ENCODE measurements at regions not wholly inside any gene's neighbourhood (a gene's known extent, or its start where the extent isn't known, plus 50 kb on each side); places are given as distances from the start of the nearest gene placed in this dataset.
"Not testable (repeated sequence)": the region's sequence is repeated elsewhere in the genome, so short reads cannot be mapped to it uniquely, and the experiment has no call there.

DNA sequence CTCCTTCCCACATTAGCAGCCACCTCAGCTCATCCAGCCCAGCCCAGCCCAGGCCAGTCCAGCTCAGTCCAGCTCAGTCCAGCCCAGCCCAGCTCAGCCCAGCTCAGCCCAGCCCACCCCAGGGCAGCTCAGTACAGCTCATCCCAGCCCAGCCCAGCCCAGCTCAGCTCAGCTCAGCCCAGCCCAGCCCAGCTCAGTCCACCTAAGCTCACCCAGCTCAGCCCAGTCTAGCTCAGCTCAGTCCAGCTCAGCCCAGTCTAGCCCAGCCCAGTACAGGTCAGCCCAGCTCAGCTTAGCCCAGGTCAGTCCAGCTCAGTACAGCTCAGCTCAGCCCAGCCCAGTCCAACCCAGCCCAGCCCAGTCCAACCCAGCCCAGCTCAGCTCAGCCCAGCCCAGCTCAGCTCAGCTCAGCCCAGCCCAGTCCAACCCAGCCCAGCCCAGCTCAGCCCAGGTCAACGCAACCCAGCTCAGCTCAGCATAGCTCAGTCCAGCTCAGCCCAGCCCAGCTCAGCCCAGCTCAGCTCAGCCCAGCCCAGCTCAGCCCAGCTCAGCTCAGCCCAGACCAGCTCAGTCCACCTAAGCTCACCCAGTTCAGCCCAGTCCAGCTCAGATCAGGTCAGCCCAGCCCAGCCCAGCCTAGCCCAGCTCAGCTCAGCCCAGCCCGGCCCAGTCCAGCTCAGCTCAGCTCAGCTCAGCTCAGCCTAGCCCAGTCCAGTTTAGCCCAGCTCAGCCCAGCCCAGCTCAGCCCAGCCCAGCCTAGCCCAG lies 63.0 kb downstream of the TMEM121 start:
- H4K8ac ChIP-seq (ENCODE audit: extremely low read depth, insufficient read depth, low read length), result no peak overlapping the region
- no peak overlapping the region for H4K91ac ChIP-seq (replicated peaks; ENCODE audit: insufficient read length, low read length)
- no peak for DNase-seq (ENCODE audit: low read depth in 1 of 2, low spot score in 2 of 2)
- no peak overlapping the region for H2BK120ac ChIP-seq (replicated peaks; ENCODE audit: low read depth, low read length)
- H4K5ac ChIP-seq (ENCODE audit: insufficient read length, low read depth, low read length), result no peak overlapping the region
- no peak overlapping the region for H2BK15ac ChIP-seq (ENCODE audit: low read length)
- H3K9ac ChIP-seq (replicated peaks in 1 of 4; ENCODE audit: extremely low read depth in 1 of 4, low read depth in 3 of 4, low read length in 3 of 4), result no peak overlapping the region
- no peak overlapping the region for H2BK20ac ChIP-seq (ENCODE audit: low read length)
- H3K4ac ChIP-seq (replicated peaks; ENCODE audit: insufficient read length, low read depth, low read length), result no peak overlapping the region
- 83% methylated on average over 1 of the region's 2 CpGs; no CpG with 5 or more reads in 1 of the 2 experiments for WGBS, 2 experiments (ENCODE audit: extremely low coverage in 1 of 2, insufficient coverage in 1 of 2, insufficient read length in 1 of 2, insufficient replicate concordance in 2 of 2, low coverage in 1 of 2, low lambda C conversion rate in 2 of 2, missing lambda C conversion rate in 1 of 2)
- H3K36me3 ChIP-seq (ENCODE audit: control insufficient read depth in 2 of 4, insufficient read depth in 4 of 4, low read length in 3 of 4), result no peaks in the 10 kb centered on the region
- no peaks in the 10 kb centered on the region for H4K20me1 ChIP-seq (replicated peaks in 1 of 2; ENCODE audit: control insufficient read depth in 1 of 2, insufficient read depth in 2 of 2, low read length in 2 of 2)
- no peak overlapping the region for H2BK12ac ChIP-seq (ENCODE audit: low read depth, low read length)
- H3K79me2 ChIP-seq (ENCODE audit: control insufficient read depth in 1 of 2, insufficient read depth in 2 of 2, low read length in 2 of 2), result no peaks in the 10 kb centered on the region
- H3K9me3 ChIP-seq (ENCODE audit: insufficient read depth in 2 of 2, low read depth in 1 of 2, low read length in 1 of 2), result peaks cover 15 to 71% of the 10 kb centered on the region in 2 experiments; a peak in 3 of 4 replicates
- H2BK5ac ChIP-seq (ENCODE audit: low read depth, low read length), result no peak overlapping the region
- no peak overlapping the region for H3K56ac ChIP-seq (replicated peaks; ENCODE audit: insufficient read length, low read depth, low read length)
- no peak overlapping the region for H2AK5ac ChIP-seq (ENCODE audit: low read depth, low read length)
- H3K4me2 ChIP-seq (ENCODE audit: insufficient read depth in 1 of 2, low read depth in 2 of 2, low read length in 2 of 2), result no peak overlapping the region
- ChIA-PET POLR2A (ENCODE audit: partially characterized antibody) (no interaction called here), CTCF (ENCODE audit: partially characterized antibody) (no interaction called here)
- H3K79me1 ChIP-seq (ENCODE audit: low read depth, low read length), result no peaks in the 10 kb centered on the region
- peaks cover 3% of the 10 kb centered on the region; the same call in 1 of the 2 replicates for H3K23me2 ChIP-seq (ENCODE audit: low read depth, low read length)
- TF ChIP-seq JUN (IDR thresholded peaks at IDR 0.05; ENCODE audit: low read depth, low read length), result no peak
- H3K27ac ChIP-seq (ENCODE audit: low read depth, low read length), result no peak overlapping the region
- H3K4me3 ChIP-seq (ENCODE audit: extremely low read depth in 1 of 4, insufficient read depth in 2 of 4, low read depth in 3 of 4, low read length in 4 of 4), result no peak overlapping the region
- no peak overlapping the region for H2AFZ ChIP-seq (ENCODE audit: low read length)
- no peak overlapping the region for H3K14ac ChIP-seq (ENCODE audit: insufficient read length)
- H3K27me3 ChIP-seq (replicated peaks in 1 of 4; ENCODE audit: control insufficient read depth in 3 of 4, extremely low read depth in 1 of 4, insufficient read depth in 3 of 4, low read length in 3 of 4), result no peaks in the 10 kb centered on the region
- no peaks in the 10 kb centered on the region for H3K4me1 ChIP-seq (replicated peaks in 1 of 4; ENCODE audit: control insufficient read depth in 3 of 4, insufficient read depth in 4 of 4, low read length in 3 of 4)
- no peak overlapping the region for H3K23ac ChIP-seq (ENCODE audit: insufficient read length)
- H3K18ac ChIP-seq (ENCODE audit: extremely low read depth, low read length), result no peak overlapping the region
- no peak for FAIRE-seq

DNA sequence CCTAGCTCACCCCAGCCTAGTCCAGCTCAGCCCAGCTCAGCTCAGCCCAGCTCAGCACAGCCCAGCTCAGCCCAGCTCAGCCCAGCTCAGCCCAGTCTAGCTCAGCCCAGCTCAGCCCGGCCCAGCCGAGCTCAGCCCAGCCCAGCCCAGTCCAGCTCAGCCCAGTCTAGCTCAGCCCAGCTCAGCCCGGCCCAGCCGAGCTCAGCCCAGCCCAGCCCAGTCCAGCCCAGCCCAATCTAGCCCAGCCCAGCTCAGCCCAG lies 63.5 kb downstream of the TMEM121 start:
- H3K27ac ChIP-seq (ENCODE audit: low read depth, low read length); H3K4me3 ChIP-seq (ENCODE audit: extremely low read depth in 1 of 4, insufficient read depth in 2 of 4, low read depth in 3 of 4, low read length in 4 of 4); H4K91ac ChIP-seq (replicated peaks; ENCODE audit: insufficient read length, low read length); H2BK20ac ChIP-seq (ENCODE audit: low read length); H3K4me1 ChIP-seq (replicated peaks in 1 of 4; ENCODE audit: control insufficient read depth in 3 of 4, insufficient read depth in 4 of 4, low read length in 3 of 4); POLR2A ChIA-PET (ENCODE audit: partially characterized antibody); H3K79me2 ChIP-seq (ENCODE audit: control insufficient read depth in 1 of 2, insufficient read depth in 2 of 2, low read length in 2 of 2); H2AFZ ChIP-seq (ENCODE audit: low read length); H3K14ac ChIP-seq (ENCODE audit: insufficient read length); H3K9ac ChIP-seq (replicated peaks in 1 of 4; ENCODE audit: extremely low read depth in 1 of 4, low read depth in 3 of 4, low read length in 3 of 4); H4K20me1 ChIP-seq (replicated peaks in 1 of 2; ENCODE audit: control insufficient read depth in 1 of 2, insufficient read depth in 2 of 2, low read length in 2 of 2); H3K36me3 ChIP-seq (ENCODE audit: control insufficient read depth in 2 of 4, insufficient read depth in 4 of 4, low read length in 3 of 4); H3K4ac ChIP-seq (replicated peaks; ENCODE audit: insufficient read length, low read depth, low read length); H3K79me1 ChIP-seq (ENCODE audit: low read depth, low read length); H2BK5ac ChIP-seq (ENCODE audit: low read depth, low read length); FAIRE-seq; H3K56ac ChIP-seq (replicated peaks; ENCODE audit: insufficient read length, low read depth, low read length); H2BK120ac ChIP-seq (replicated peaks; ENCODE audit: low read depth, low read length); H3K23ac ChIP-seq (ENCODE audit: insufficient read length); H2AK5ac ChIP-seq (ENCODE audit: low read depth, low read length); H3K18ac ChIP-seq (ENCODE audit: extremely low read depth, low read length); H3K23me2 ChIP-seq (ENCODE audit: low read depth, low read length); H3K4me2 ChIP-seq (ENCODE audit: insufficient read depth in 1 of 2, low read depth in 2 of 2, low read length in 2 of 2); DNase-seq (ENCODE audit: low read depth in 1 of 2, low spot score in 2 of 2); H4K5ac ChIP-seq (ENCODE audit: insufficient read length, low read depth, low read length); H2BK15ac ChIP-seq (ENCODE audit: low read length); H4K8ac ChIP-seq (ENCODE audit: extremely low read depth, insufficient read depth, low read length); H3K27me3 ChIP-seq (replicated peaks in 1 of 4; ENCODE audit: control insufficient read depth in 3 of 4, extremely low read depth in 1 of 4, insufficient read depth in 3 of 4, low read length in 3 of 4); H2BK12ac ChIP-seq (ENCODE audit: low read depth, low read length): not testable (repeated sequence)
- CTCF ChIA-PET (ENCODE audit: partially characterized antibody), result interaction anchor here (0.6 kb wide), 1 partner anchor 507 kb away, joined by 3 read pairs; no protein-coding TSS in a partner anchor
- 67% methylated on average over 1 of the region's 4 CpGs; no CpG with 5 or more reads in 1 of the 2 experiments for WGBS, 2 experiments (ENCODE audit: extremely low coverage in 1 of 2, insufficient coverage in 1 of 2, insufficient read length in 1 of 2, insufficient replicate concordance in 2 of 2, low coverage in 1 of 2, low lambda C conversion rate in 2 of 2, missing lambda C conversion rate in 1 of 2)
- peaks cover 15 to 69% of the 10 kb centered on the region in 2 experiments; a peak in 3 of 4 replicates for H3K9me3 ChIP-seq (ENCODE audit: insufficient read depth in 2 of 2, low read depth in 1 of 2, low read length in 1 of 2)

Measured in H1 (cell line).